Right lobe of liver (tissue), 4 donors: ENCODE measurements at regions not wholly inside any gene's neighbourhood (a gene's known extent, or its start where the extent isn't known, plus 50 kb on each side); places are given as distances from the start of the nearest gene placed in this dataset.

Experiments
- POLR2A ChIP-seq: fragments of 450-650 bp; IDR thresholded peaks from one replicate; pipeline ENCODE4 v1.6.1; 2017; ENCODE audit warnings: antibody characterized with exemption, mild to moderate bottlenecking
- TF ChIP-seq, protein P1 (sequence below), 4 donors: fragments of 200-600 bp in 3 of 4; fragments of 450-650 bp in 1 of 4; IDR thresholded peaks; one replicate each; pipeline versions ENCODE4 v1.5.1 to v1.8.0; 2016 to 2022; ENCODE audit warnings: antibody characterized with exemption in 4 of 4, mild to moderate bottlenecking in 2 of 4
- donor health status: DM: no; HTN: no; CAD: no.
- donor health status: DM: no; HTN: no; CAD: no.
- donor health status: DM: no; HTN: yes; CAD: no.

DNA sequence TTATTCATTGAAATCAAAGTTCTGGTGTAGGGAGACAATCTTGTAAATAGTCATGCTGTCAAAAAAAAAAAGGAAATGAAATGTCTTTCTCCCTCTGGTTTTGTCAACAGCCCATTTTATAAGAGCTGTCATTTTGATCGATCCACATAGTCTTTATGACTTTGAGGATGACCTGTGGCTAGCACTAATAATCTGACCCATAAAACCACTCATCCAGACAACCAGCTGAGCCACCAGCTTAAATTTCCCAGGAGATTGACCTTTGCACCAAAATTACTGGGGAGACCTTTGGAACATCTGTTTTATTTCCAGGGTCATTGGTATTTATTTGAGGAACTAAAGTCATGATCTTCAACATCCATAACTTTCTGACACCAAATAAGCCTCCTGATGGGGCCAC, 98.5 kb upstream of the MME start:
- TF ChIP-seq, protein P1, sequence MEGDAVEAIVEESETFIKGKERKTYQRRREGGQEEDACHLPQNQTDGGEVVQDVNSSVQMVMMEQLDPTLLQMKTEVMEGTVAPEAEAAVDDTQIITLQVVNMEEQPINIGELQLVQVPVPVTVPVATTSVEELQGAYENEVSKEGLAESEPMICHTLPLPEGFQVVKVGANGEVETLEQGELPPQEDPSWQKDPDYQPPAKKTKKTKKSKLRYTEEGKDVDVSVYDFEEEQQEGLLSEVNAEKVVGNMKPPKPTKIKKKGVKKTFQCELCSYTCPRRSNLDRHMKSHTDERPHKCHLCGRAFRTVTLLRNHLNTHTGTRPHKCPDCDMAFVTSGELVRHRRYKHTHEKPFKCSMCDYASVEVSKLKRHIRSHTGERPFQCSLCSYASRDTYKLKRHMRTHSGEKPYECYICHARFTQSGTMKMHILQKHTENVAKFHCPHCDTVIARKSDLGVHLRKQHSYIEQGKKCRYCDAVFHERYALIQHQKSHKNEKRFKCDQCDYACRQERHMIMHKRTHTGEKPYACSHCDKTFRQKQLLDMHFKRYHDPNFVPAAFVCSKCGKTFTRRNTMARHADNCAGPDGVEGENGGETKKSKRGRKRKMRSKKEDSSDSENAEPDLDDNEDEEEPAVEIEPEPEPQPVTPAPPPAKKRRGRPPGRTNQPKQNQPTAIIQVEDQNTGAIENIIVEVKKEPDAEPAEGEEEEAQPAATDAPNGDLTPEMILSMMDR (IDR thresholded peaks at IDR 0.05), result no peak
- no peak for TF ChIP-seq POLR2A
